Activated CD4-positive, alpha-beta T cell treated with anti-CD3 and anti-CD28 coated beads for 24 hours (primary cell): ENCODE measurements at regions not wholly inside any gene's neighbourhood (a gene's known extent, or its start where the extent isn't known, plus 50 kb on each side); places are given as distances from the start of the nearest gene placed in this dataset.
"Not testable (repeated sequence)": the region's sequence is repeated elsewhere in the genome, so short reads cannot be mapped to it uniquely, and the experiment has no call there.

Experiments
- DNase-seq, 2 donors: peaks; one replicate each; pipeline ENCODE4 v3.0.0-alpha.2; 2020; ENCODE audit warnings: low read depth in 2 of 2

- DNase-seq, result no peak
These were observed 50.9 kb upstream of the NXT1 start for GRCh38 chr20:23299673-23300050.

- no peak for DNase-seq
These were observed 51.5 kb upstream of the NXT1 start for GRCh38 chr20:23298926-23299672.

GRCh38 chr20:23298155-23298554 is 52.4 kb upstream of the NXT1 start:
- DNase-seq, result no peak

- DNase-seq, result no peak
These were observed 53.5 kb upstream of the NXT1 start for GRCh38 chr20:23296841-23297701.

- DNase-seq, result no peak
These were observed 54.7 kb upstream of the NXT1 start for GRCh38 chr20:23295934-23296333.

GRCh38 chr20:23294671-23295070 is 55.9 kb upstream of the NXT1 start:
- no peak for DNase-seq

GRCh38 chr20:23294166-23294565 is 56.4 kb upstream of the NXT1 start:
- no peak for DNase-seq

- DNase-seq, result no peak
These were observed 56.9 kb upstream of the NXT1 start for GRCh38 chr20:23293689-23294088.

- not testable (repeated sequence) for DNase-seq
These were observed 58.3 kb upstream of the NXT1 start for GRCh38 chr20:23292311-23292710.

- no peak for DNase-seq
These were observed 58.9 kb upstream of the NXT1 start for GRCh38 chr20:23291575-23292240.

GRCh38 chr20:23290761-23291574 is 59.6 kb upstream of the NXT1 start:
- DNase-seq, result no peak

GRCh38 chr20:23289724-23290395 is 60.7 kb upstream of the NXT1 start:
- no peak for DNase-seq

GRCh38 chr20:23289249-23289648 is 61.3 kb upstream of the NXT1 start:
- DNase-seq, result no peak

GRCh38 chr20:23287354-23288190 is 63.0 kb upstream of the NXT1 start:
- no peak for DNase-seq

GRCh38 chr20:23286346-23286745 is 64.2 kb upstream of the NXT1 start:
- DNase-seq, result no peak

- DNase-seq, result no peak
These were observed 65.1 kb upstream of the NXT1 start for GRCh38 chr20:23285536-23285935.

- no peak for DNase-seq
These were observed 66.6 kb upstream of the NXT1 start for GRCh38 chr20:23284009-23284408.

GRCh38 chr20:23283096-23283850 is 67.3 kb upstream of the NXT1 start:
- DNase-seq, result no peak

GRCh38 chr20:23282546-23282945 is 68.0 kb upstream of the NXT1 start:
- DNase-seq, result no peak

- no peak for DNase-seq
These were observed 68.5 kb upstream of the NXT1 start for GRCh38 chr20:23282111-23282510.
